ENCODE measurements at regions not wholly inside any gene's neighbourhood (a gene's known extent, or its start where the extent isn't known, plus 50 kb on each side); places are given as distances from the start of the nearest gene placed in this dataset.

- no peak for TF ChIP-seq POLR2A (IDR thresholded peaks at IDR 0.05)
- no peak for TF ChIP-seq CTCF (IDR thresholded peaks at IDR 0.05)
Measured at GRCh38 chr3:178384321-178385230, 151.7 kb upstream of the KCNMB2 start.

All from adrenal gland (tissue), 5 donors.